HepG2 (cell line): ENCODE measurements at regions not wholly inside any gene's neighbourhood (a gene's known extent, or its start where the extent isn't known, plus 50 kb on each side); places are given as distances from the start of the nearest gene placed in this dataset.

ENCODE experiments used
- ATAC-seq: fragments of 200-7000 bp; cut with Tn5 transposase; 3 replicates; pipeline ENCODE4 v1.9.1; 2020; ENCODE audit warnings: mild to moderate bottlenecking, moderate library complexity
- BruUV-seq: library from RNA; stranded (reverse); fragments of 400-500 nt; replicated peaks from 2 replicates; lab custom pipeline; 2021; lab: Mats Ljungman, UMichigan
- CTCF ChIA-PET: fragments of 300-600 bp; formaldehyde crosslinking; extraction: SDS; loops from one replicate; lab custom pipeline; 2021; ENCODE audit warnings: low total read pairs, inconsistent platforms, low intra/inter-chr PET ratio; lab: Yijun Ruan, JAX
- POLR2A ChIA-PET: fragments of 350-600 bp; sonication (Branson Sonifier 250); formaldehyde crosslinking; loops from one replicate; lab custom pipeline; 2020; ENCODE audit warnings: antibody characterized with exemption, inconsistent platforms; lab: Yijun Ruan, JAX
- DNase-seq: peaks from one replicate; pipeline ENCODE4 v3.0.0-alpha.2; 2015; ENCODE audit warnings: low spot score
- FAIRE-seq: peaks from 3 replicates; lab custom pipeline; 2011; peaks lifted over from hg19 to GRCh38; lab: Jason Lieb, UNC
- H2AFZ ChIP-seq: one replicate; pipeline ENCODE4 v1.6.1; 2011; ENCODE audit warnings: low read length, inconsistent platforms
- H3K27ac ChIP-seq: fragments of 300-600 bp; 3 replicates; pipeline ENCODE4 v1.8.0; 2011; ENCODE audit warnings: mixed run types, mild to moderate bottlenecking, mixed read lengths, low read length, inconsistent platforms; ENCODE audit not compliant: insufficient read depth; ENCODE audit errors: extremely low read length
- H3K27me3 ChIP-seq, 2 experiments: fragments of 200-600 bp in 1 of 2; 2 replicates in 1 of 2; 3 replicates in 1 of 2; pipeline versions ENCODE4 v1.6.0 to v1.8.0; 2011; ENCODE audit warnings: low read length in 2 of 2, mild to moderate bottlenecking in 2 of 2, moderate library complexity in 2 of 2, inconsistent platforms in 1 of 2; ENCODE audit not compliant: insufficient read depth in 2 of 2, control insufficient read depth in 1 of 2
- H3K36me3 ChIP-seq, 2 experiments: fragments of 200-600 bp in 1 of 2; replicated peaks in 1 of 2; 2 replicates in 1 of 2; 3 replicates in 1 of 2; pipeline versions ENCODE4 v1.5.1 to v1.8.0; 2011; ENCODE audit warnings: low read length in 2 of 2, inconsistent platforms in 1 of 2; ENCODE audit not compliant: insufficient read depth in 2 of 2, control insufficient read depth in 1 of 2
- H3K4me1 ChIP-seq: 2 replicates; pipeline ENCODE4 v1.5.1; 2012; ENCODE audit warnings: low read length, inconsistent platforms; ENCODE audit not compliant: insufficient read depth
- H3K4me2 ChIP-seq: 2 replicates; pipeline ENCODE4 v1.6.0; 2011; ENCODE audit warnings: low read depth, low read length, inconsistent platforms
- H3K4me3 ChIP-seq, 3 experiments: fragments of 200-600 bp in 1 of 3; sonication (generic), shearing (Covaris generic) in 1 of 3; replicated peaks in 1 of 3; 2 replicates each; pipeline ENCODE4 v1.5.1; 2011 to 2016; ENCODE audit warnings: low read length in 3 of 3, inconsistent platforms in 2 of 3, low read depth in 2 of 3, mild to moderate bottlenecking in 2 of 3, control low read depth in 1 of 3, mixed read lengths in 1 of 3; ENCODE audit not compliant: insufficient read depth in 1 of 3
- H3K79me2 ChIP-seq: one replicate; pipeline ENCODE4 v1.6.1; 2011; ENCODE audit warnings: low read length, inconsistent platforms; ENCODE audit not compliant: insufficient read depth
- H3K9ac ChIP-seq: 2 replicates; pipeline ENCODE4 v1.6.0; 2011; ENCODE audit warnings: mild to moderate bottlenecking, low read depth, low read length, inconsistent platforms; ENCODE audit not compliant: insufficient read depth
- H3K9me3 ChIP-seq: 2 replicates; pipeline ENCODE4 v1.5.1; 2012; ENCODE audit warnings: mild to moderate bottlenecking, low read length
- H4K20me1 ChIP-seq: 2 replicates; pipeline ENCODE4 v1.6.0; 2011; ENCODE audit warnings: inconsistent platforms, mild to moderate bottlenecking, low read length, moderate library complexity; ENCODE audit not compliant: insufficient read depth
- GABPB1 ChIP-seq: IDR thresholded peaks from 2 replicates; pipeline ENCODE4 v1.6.1; 2016; ENCODE audit warnings: mild to moderate bottlenecking, missing genetic modification reagents, moderate library complexity, missing compliant biosample characterization
- MED1 ChIP-seq: sonication (generic); formaldehyde crosslinking; IDR thresholded peaks from 2 replicates; pipeline ENCODE4 v1.4.0; 2020; ENCODE audit warnings: missing genetic modification reagents
- MYNN ChIP-seq: sonication (generic); formaldehyde crosslinking; IDR thresholded peaks from 2 replicates; pipeline ENCODE4 v1.4.0; 2020; ENCODE audit warnings: mild to moderate bottlenecking, low read depth, missing genetic modification reagents
- PITX1 ChIP-seq: sonication (generic); formaldehyde crosslinking; IDR thresholded peaks from 2 replicates; pipeline ENCODE4 v1.5.1; 2020; ENCODE audit warnings: mild to moderate bottlenecking, missing genetic modification reagents
- SMC3 ChIP-seq: IDR thresholded peaks from 2 replicates; pipeline ENCODE4 v1.6.1; 2011; ENCODE audit warnings: low read length, improper control_type of control experiment
- TRIM24 ChIP-seq: sonication (generic); formaldehyde crosslinking; IDR thresholded peaks from 2 replicates; pipeline ENCODE4 v1.8.0; 2022; ENCODE audit warnings: mild to moderate bottlenecking, missing genetic modification reagents
- YY1 ChIP-seq: IDR thresholded peaks from 2 replicates; pipeline ENCODE4 v1.6.1; 2011; ENCODE audit warnings: low read length, low read depth, moderate library complexity, mild to moderate bottlenecking; ENCODE audit not compliant: insufficient read depth, insufficient replicate concordance
- ZNF616 ChIP-seq: sonication (generic); formaldehyde crosslinking; IDR thresholded peaks from 2 replicates; pipeline ENCODE4 v1.5.0; 2020; ENCODE audit warnings: low read depth, mild to moderate bottlenecking, missing genetic modification reagents
- ZNF775 ChIP-seq: sonication (generic); formaldehyde crosslinking; IDR thresholded peaks from 2 replicates; pipeline ENCODE4 v1.4.0; 2020; ENCODE audit warnings: missing genetic modification reagents, mild to moderate bottlenecking, moderate library complexity, borderline replicate concordance
- ZSCAN21 ChIP-seq: sonication (generic); formaldehyde crosslinking; IDR thresholded peaks from 2 replicates; pipeline ENCODE4 v1.8.0; 2022; ENCODE audit warnings: mild to moderate bottlenecking, missing genetic modification reagents, moderate library complexity, borderline replicate concordance
- WGBS: methylation state at CpG from one replicate; pipeline ENCODE4 v1.1.6; 2017; ENCODE audit warnings: low lambda C conversion rate; 5-methylcytosine and 5-hydroxymethylcytosine counted together
- in situ Hi-C: cut with HindIII; loops from 2 replicates; pipeline ENCODE4 v1.10.0; 2017; ENCODE audit warnings: low pct_unique_long_range_greater_than_20kb; ENCODE audit not compliant: extremely low pct_ligation_motif_present
- intact Hi-C: fragments of 100-400 bp; cut with micrococcal nuclease; formaldehyde crosslinking; loops from one replicate; pipeline ENCODE4 v1.10.0; 2022; ENCODE audit not compliant: unreplicated experiment
- TF ChIP-seq, protein P1 (sequence below): IDR thresholded peaks from 2 replicates; pipeline ENCODE4 v1.6.1; 2016; ENCODE audit warnings: low read depth, borderline replicate concordance
- TF ChIP-seq, protein P2 (sequence below), 2 experiments: IDR thresholded peaks; 2 replicates each; pipeline ENCODE4 v1.6.1; 2011 to 2012; ENCODE audit warnings: low read length in 2 of 2, borderline replicate concordance in 1 of 2, low read depth in 1 of 2, mild to moderate bottlenecking in 1 of 2, moderate library complexity in 1 of 2
- TF ChIP-seq, protein P3 (sequence below): sonication (generic); formaldehyde crosslinking; IDR thresholded peaks from 2 replicates; pipeline ENCODE4 v1.4.0; 2020; ENCODE audit warnings: mild to moderate bottlenecking, missing genetic modification reagents, borderline replicate concordance

DNA sequence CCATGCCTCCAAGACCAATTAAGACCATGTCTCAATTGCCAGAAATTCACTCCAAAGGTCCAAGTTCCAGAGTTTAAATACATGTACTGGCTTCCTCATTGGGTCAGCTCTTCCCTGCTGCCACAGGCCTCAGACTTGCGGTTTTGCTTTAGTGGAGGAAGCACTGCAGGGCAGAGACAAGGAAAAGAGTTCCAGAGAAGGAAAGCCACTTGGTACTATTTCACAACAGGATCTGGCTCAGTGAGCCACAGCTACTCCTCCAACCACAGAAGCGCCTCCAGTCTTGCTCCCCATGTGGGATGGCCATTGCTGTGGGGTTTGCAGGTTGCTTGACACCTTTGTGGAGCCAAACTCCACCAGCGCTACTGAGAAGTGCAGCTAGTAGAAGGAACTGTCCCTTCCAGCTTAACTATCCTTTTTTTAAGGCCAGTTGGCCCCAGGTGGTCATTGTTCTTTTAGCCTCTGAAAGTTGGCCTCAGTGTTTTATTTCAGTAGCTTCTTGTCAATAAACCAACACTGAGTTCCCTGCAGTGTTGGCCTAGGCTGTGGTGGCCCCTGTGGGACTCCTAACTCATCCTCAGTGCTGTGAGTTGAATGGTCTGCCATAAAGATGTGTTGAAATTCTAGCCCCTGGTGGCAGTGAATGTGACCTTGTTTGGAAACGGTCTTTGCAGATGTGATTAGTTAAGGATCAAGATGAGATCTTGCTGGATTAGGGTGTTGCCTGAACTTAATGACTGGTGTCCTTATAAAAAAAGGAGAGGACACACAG is 93.7 kb upstream of the DAP start (continued):
- TF ChIP-seq MED1 (CRISPR knock-in tag) = no peak
- TF ChIP-seq, protein P1, sequence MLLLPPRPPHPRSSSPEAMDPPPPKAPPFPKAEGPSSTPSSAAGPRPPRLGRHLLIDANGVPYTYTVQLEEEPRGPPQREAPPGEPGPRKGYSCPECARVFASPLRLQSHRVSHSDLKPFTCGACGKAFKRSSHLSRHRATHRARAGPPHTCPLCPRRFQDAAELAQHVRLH (CRISPR knock-in tag) = no peak
- TF ChIP-seq ZSCAN21 (CRISPR knock-in tag) = no peak

DNA sequence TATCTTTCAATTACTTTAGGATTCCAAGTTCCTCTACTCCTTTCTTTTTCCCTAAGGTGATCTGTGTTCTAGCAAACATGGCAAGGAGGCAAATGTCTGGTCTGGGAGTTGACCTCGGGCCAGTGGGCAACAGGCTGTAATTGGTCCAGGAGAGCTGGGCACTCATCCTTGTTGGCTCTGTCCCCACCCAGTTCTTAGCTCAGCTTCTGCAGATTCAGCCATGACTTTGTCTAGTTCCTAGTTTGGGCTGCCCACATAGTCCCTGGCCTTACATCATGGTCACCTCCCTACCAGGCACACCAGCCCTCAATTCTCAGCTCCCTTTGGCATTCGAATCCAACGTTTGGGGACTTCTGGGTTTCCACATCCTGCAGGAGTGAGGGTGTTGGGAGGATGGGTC is 92.1 kb upstream of the DAP start:
- CTCF ChIA-PET = no interaction called here
- intact Hi-C loops = no loop called here
- FAIRE-seq (no peak), ATAC-seq (no peak), DNase-seq (no peak)
- no peak overlapping the region for H2AFZ ChIP-seq
- H3K4me1 ChIP-seq = peaks cover 39% of the 10 kb centered on the region
- no peaks in the 10 kb centered on the region for H3K79me2 ChIP-seq
- no peak overlapping the region for H3K27ac ChIP-seq
- no peak overlapping the region for H3K4me2 ChIP-seq
- in situ Hi-C loops = no loop called here
- H3K36me3 ChIP-seq = no peaks in the 10 kb centered on the region
- no peaks in the 10 kb centered on the region for H3K27me3 ChIP-seq
- no peak overlapping the region for H3K4me3 ChIP-seq
- no peak for TF ChIP-seq ZNF616 (CRISPR knock-in tag)
- no peak for TF ChIP-seq YY1
- TF ChIP-seq, protein P2, sequence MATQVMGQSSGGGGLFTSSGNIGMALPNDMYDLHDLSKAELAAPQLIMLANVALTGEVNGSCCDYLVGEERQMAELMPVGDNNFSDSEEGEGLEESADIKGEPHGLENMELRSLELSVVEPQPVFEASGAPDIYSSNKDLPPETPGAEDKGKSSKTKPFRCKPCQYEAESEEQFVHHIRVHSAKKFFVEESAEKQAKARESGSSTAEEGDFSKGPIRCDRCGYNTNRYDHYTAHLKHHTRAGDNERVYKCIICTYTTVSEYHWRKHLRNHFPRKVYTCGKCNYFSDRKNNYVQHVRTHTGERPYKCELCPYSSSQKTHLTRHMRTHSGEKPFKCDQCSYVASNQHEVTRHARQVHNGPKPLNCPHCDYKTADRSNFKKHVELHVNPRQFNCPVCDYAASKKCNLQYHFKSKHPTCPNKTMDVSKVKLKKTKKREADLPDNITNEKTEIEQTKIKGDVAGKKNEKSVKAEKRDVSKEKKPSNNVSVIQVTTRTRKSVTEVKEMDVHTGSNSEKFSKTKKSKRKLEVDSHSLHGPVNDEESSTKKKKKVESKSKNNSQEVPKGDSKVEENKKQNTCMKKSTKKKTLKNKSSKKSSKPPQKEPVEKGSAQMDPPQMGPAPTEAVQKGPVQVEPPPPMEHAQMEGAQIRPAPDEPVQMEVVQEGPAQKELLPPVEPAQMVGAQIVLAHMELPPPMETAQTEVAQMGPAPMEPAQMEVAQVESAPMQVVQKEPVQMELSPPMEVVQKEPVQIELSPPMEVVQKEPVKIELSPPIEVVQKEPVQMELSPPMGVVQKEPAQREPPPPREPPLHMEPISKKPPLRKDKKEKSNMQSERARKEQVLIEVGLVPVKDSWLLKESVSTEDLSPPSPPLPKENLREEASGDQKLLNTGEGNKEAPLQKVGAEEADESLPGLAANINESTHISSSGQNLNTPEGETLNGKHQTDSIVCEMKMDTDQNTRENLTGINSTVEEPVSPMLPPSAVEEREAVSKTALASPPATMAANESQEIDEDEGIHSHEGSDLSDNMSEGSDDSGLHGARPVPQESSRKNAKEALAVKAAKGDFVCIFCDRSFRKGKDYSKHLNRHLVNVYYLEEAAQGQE (IDR thresholded peaks at IDR 0.05; ENCODE audit: borderline replicate concordance in 1 of 2, low read depth in 1 of 2, low read length in 2 of 2) = no peak
- TF ChIP-seq MYNN (CRISPR knock-in tag) = no peak
- TF ChIP-seq, protein P3, sequence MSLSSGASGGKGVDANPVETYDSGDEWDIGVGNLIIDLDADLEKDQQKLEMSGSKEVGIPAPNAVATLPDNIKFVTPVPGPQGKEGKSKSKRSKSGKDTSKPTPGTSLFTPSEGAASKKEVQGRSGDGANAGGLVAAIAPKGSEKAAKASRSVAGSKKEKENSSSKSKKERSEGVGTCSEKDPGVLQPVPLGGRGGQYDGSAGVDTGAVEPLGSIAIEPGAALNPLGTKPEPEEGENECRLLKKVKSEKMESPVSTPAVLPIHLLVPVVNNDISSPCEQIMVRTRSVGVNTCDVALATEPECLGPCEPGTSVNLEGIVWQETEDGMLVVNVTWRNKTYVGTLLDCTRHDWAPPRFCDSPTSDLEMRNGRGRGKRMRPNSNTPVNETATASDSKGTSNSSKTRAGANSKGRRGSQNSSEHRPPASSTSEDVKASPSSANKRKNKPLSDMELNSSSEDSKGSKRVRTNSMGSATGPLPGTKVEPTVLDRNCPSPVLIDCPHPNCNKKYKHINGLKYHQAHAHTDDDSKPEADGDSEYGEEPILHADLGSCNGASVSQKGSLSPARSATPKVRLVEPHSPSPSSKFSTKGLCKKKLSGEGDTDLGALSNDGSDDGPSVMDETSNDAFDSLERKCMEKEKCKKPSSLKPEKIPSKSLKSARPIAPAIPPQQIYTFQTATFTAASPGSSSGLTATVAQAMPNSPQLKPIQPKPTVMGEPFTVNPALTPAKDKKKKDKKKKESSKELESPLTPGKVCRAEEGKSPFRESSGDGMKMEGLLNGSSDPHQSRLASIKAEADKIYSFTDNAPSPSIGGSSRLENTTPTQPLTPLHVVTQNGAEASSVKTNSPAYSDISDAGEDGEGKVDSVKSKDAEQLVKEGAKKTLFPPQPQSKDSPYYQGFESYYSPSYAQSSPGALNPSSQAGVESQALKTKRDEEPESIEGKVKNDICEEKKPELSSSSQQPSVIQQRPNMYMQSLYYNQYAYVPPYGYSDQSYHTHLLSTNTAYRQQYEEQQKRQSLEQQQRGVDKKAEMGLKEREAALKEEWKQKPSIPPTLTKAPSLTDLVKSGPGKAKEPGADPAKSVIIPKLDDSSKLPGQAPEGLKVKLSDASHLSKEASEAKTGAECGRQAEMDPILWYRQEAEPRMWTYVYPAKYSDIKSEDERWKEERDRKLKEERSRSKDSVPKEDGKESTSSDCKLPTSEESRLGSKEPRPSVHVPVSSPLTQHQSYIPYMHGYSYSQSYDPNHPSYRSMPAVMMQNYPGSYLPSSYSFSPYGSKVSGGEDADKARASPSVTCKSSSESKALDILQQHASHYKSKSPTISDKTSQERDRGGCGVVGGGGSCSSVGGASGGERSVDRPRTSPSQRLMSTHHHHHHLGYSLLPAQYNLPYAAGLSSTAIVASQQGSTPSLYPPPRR = no peak
- TF ChIP-seq TRIM24 (CRISPR knock-in tag) = no peak
- no peak for TF ChIP-seq GABPB1 (CRISPR knock-in tag)
- no peak for TF ChIP-seq SMC3
- TF ChIP-seq ZNF775 (CRISPR knock-in tag) = no peak
- no peak for TF ChIP-seq PITX1
- POLR2A ChIA-PET = no interaction called here
- BruUV-seq = no TSS peak
- H3K9ac ChIP-seq = no peak overlapping the region
- WGBS = 58% methylated on average over 3 of the region's 3 CpGs
- H4K20me1 ChIP-seq = no peaks in the 10 kb centered on the region
- H3K9me3 ChIP-seq = no peaks in the 10 kb centered on the region
